ENCODE measurements at regions not wholly inside any gene's neighbourhood (a gene's known extent, or its start where the extent isn't known, plus 50 kb on each side); places are given as distances from the start of the nearest gene placed in this dataset.

GRCh38 chr3:112734736-112735350 is 93.9 kb upstream of the CCDC80 start:
- H3K36me3 Mint-ChIP-seq (ENCODE audit: low read depth), result no peaks in the 10 kb centered on the region
- ATAC-seq (peak; percentile 70), DNase-seq (peak; percentile 85)
- no peaks in the 10 kb centered on the region for H3K27me3 Mint-ChIP-seq
- intact Hi-C loops (cut with micrococcal nuclease), result loop anchor here (5.0 kb wide), 1 partner anchor 93 kb away; the partner anchor contains the start of gene CCDC80
- TF ChIP-seq CTCF (IDR thresholded peaks at IDR 0.05), result peak; percentile 79
- H3K4me1 Mint-ChIP-seq (ENCODE audit: low read depth), result peaks cover 36% of the 10 kb centered on the region
- CTCF ChIA-PET, result interaction anchor here (0.6 to 6.4 kb wide), 72 partner anchors 11 to 843 kb away, joined by 3 to 85 read pairs (median 5); partner anchors contain the start of genes CD200R1, CD200R1L and GTPBP8
- H3K9me3 Mint-ChIP-seq, result no peaks in the 10 kb centered on the region
- POLR2A ChIA-PET, result interaction anchor here (0.7 to 1.1 kb wide), 2 partner anchors 244 to 284 kb away, joined by 3 to 5 read pairs; no protein-coding TSS in a partner anchor
- no peak overlapping the region for H3K27ac Mint-ChIP-seq
- H3K4me3 Mint-ChIP-seq, result no peak overlapping the region

DNA sequence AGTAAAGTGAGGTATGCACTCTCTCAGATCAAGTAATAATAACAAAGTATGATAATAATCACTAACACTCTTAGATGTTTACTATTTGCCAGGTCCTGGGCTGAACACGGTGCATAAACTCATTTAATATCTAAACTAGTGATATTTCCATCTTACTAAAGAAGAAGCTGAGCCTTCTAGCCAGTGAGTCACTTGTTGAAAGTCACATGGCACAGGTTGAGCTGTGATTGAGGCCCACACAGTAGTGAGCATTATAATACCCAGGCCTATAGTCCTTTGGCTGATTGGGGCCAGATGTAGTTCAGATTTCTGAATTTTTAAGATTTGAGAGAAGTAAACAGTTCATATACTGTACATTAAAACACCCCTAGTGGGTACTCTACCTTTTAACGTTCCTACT is 93.2 kb upstream of the CCDC80 start:
- ChIA-PET CTCF (interaction anchor here (0.6 to 6.4 kb wide), 67 partner anchors 12 to 844 kb away, joined by 3 to 85 read pairs (median 5); partner anchors contain the start of genes CD200R1, CD200R1L and GTPBP8), POLR2A (interaction anchor here (1.1 kb wide), 1 partner anchor 245 kb away, joined by 5 read pairs; no protein-coding TSS in a partner anchor)
- ATAC-seq (no peak), DNase-seq (no peak)
- intact Hi-C loops (cut with micrococcal nuclease), result loop anchor here (5.0 kb wide), 1 partner anchor 92 kb away; the partner anchor contains the start of gene CCDC80
- Mint-ChIP-seq H3K27me3 (no peaks in the 10 kb centered on the region), H3K36me3 (ENCODE audit: low read depth) (no peaks in the 10 kb centered on the region), H3K4me1 (ENCODE audit: low read depth) (peaks cover 29% of the 10 kb centered on the region), H3K9me3 (no peaks in the 10 kb centered on the region), H3K4me3 (no peak overlapping the region), H3K27ac (no peak overlapping the region)
- TF ChIP-seq CTCF (IDR thresholded peaks at IDR 0.05), result no peak

- no peaks in the 10 kb centered on the region for H3K9me3 Mint-ChIP-seq
- POLR2A ChIA-PET, result no interaction called here
- H3K27me3 Mint-ChIP-seq, result no peaks in the 10 kb centered on the region
- no peak for TF ChIP-seq CTCF (IDR thresholded peaks at IDR 0.05)
- H3K4me3 Mint-ChIP-seq, result no peak overlapping the region
- no peak overlapping the region for H3K27ac Mint-ChIP-seq
- no peaks in the 10 kb centered on the region for H3K36me3 Mint-ChIP-seq (ENCODE audit: low read depth)
- peaks cover 4% of the 10 kb centered on the region for H3K4me1 Mint-ChIP-seq (ENCODE audit: low read depth)
- no peak for ATAC-seq
- no peak for DNase-seq
- CTCF ChIA-PET, result no interaction called here
- intact Hi-C loops (cut with micrococcal nuclease), result loop anchor here (5.0 kb wide), 1 partner anchor 88 kb away; the partner anchor contains the start of gene CCDC80
These were observed 89.3 kb upstream of the CCDC80 start for GRCh38 chr3:112730210-112730609.

DNA sequence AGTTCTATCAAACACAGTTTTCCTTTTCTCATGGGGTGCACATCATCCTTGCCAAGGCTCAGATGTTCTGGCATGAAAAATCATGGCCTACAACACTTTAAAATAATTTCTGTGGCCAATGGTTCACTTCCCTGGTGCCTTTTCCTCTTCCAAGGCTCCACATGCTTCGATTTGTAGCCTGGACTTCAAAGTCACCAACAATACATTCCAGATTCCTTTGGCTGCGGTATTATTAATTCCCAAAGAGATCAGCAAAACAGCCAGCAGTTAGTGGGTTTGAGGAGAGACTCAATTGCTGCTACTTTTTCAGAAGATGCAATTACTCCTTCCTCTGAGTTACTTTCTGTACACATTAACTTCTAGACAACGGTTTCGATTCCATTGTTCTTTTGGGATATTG is 80.3 kb upstream of the CCDC80 start:
- Mint-ChIP-seq H3K27me3 (no peaks in the 10 kb centered on the region), H3K9me3 (no peaks in the 10 kb centered on the region), H3K27ac (no peak overlapping the region), H3K4me3 (no peak overlapping the region), H3K4me1 (ENCODE audit: low read depth) (no peaks in the 10 kb centered on the region), H3K36me3 (ENCODE audit: low read depth) (no peaks in the 10 kb centered on the region)
- DNase-seq (no peak), ATAC-seq (no peak)
- POLR2A ChIA-PET, result no interaction called here
- intact Hi-C loops (cut with micrococcal nuclease), result no loop called here
- no peak for TF ChIP-seq CTCF (IDR thresholded peaks at IDR 0.05)
- CTCF ChIA-PET, result no interaction called here

- Mint-ChIP-seq H3K4me1 (ENCODE audit: low read depth) (no peaks in the 10 kb centered on the region), H3K27me3 (no peaks in the 10 kb centered on the region), H3K36me3 (ENCODE audit: low read depth) (no peaks in the 10 kb centered on the region), H3K4me3 (no peak overlapping the region), H3K27ac (no peak overlapping the region), H3K9me3 (no peaks in the 10 kb centered on the region)
- DNase-seq (no peak), ATAC-seq (no peak)
- TF ChIP-seq CTCF (IDR thresholded peaks at IDR 0.05), result no peak
- intact Hi-C loops (cut with micrococcal nuclease), result no loop called here
- ChIA-PET POLR2A (no interaction called here), CTCF (interaction anchor here (1.1 to 1.6 kb wide), 3 partner anchors 16 to 317 kb away, joined by 3 to 5 read pairs (median 3); no protein-coding TSS in a partner anchor)
These were observed 78.0 kb upstream of the CCDC80 start for GRCh38 chr3:112718967-112719366.
